ENCODE measurements at regions not wholly inside any gene's neighbourhood (a gene's known extent, or its start where the extent isn't known, plus 50 kb on each side); places are given as distances from the start of the nearest gene placed in this dataset.
"Not testable (repeated sequence)": the region's sequence is repeated elsewhere in the genome, so short reads cannot be mapped to it uniquely, and the experiment has no call there.

GRCh38 chr1:71345491-71345890 lies 264.7 kb upstream of the ZRANB2 start:
- no peak for DNase-seq

GRCh38 chr1:71343686-71344416 lies 263.0 kb upstream of the ZRANB2 start:
- no peak for DNase-seq

GRCh38 chr1:71339238-71339637 lies 258.4 kb upstream of the ZRANB2 start:
- DNase-seq: no peak

- no peak for DNase-seq
Measured at GRCh38 chr1:71330991-71331390, 250.2 kb upstream of the ZRANB2 start.

GRCh38 chr1:71324671-71325267 lies 243.9 kb upstream of the ZRANB2 start:
- no peak for DNase-seq

GRCh38 chr1:71312545-71312944 lies 231.7 kb upstream of the ZRANB2 start:
- DNase-seq: no peak

GRCh38 chr1:71311376-71311775 lies 230.5 kb upstream of the ZRANB2 start:
- no peak for DNase-seq

GRCh38 chr1:71307451-71307850 lies 226.6 kb upstream of the ZRANB2 start:
- DNase-seq: no peak

GRCh38 chr1:71304125-71304524 lies 223.3 kb upstream of the ZRANB2 start:
- no peak for DNase-seq

GRCh38 chr1:71303617-71304041 lies 222.8 kb upstream of the ZRANB2 start:
- peak; percentile 46 for DNase-seq

- DNase-seq: no peak
Measured at GRCh38 chr1:71298633-71299032, 217.8 kb upstream of the ZRANB2 start.

- DNase-seq: no peak
Measured at GRCh38 chr1:71296551-71297134, 215.8 kb upstream of the ZRANB2 start.

- DNase-seq: no peak
Measured at GRCh38 chr1:71295350-71295749, 214.5 kb upstream of the ZRANB2 start.

- no peak for DNase-seq
Measured at GRCh38 chr1:71294178-71294577, 213.3 kb upstream of the ZRANB2 start.

GRCh38 chr1:71292203-71292602 lies 211.4 kb upstream of the ZRANB2 start:
- DNase-seq: no peak

- not testable (repeated sequence) for DNase-seq
Measured at GRCh38 chr1:71290506-71291237, 209.8 kb upstream of the ZRANB2 start.

- no peak for DNase-seq
Measured at GRCh38 chr1:71285529-71285928, 204.7 kb upstream of the ZRANB2 start.

GRCh38 chr1:71276466-71276865 lies 195.6 kb upstream of the ZRANB2 start:
- DNase-seq: no peak

- DNase-seq: no peak
Measured at GRCh38 chr1:71273334-71273733, 192.5 kb upstream of the ZRANB2 start.

GRCh38 chr1:71270394-71270915 lies 189.6 kb upstream of the ZRANB2 start:
- DNase-seq: no peak

- no peak for DNase-seq
Measured at GRCh38 chr1:71269818-71270217, 189.0 kb upstream of the ZRANB2 start.

GRCh38 chr1:71269179-71269578 lies 188.3 kb upstream of the ZRANB2 start:
- no peak for DNase-seq

- DNase-seq: no peak
Measured at GRCh38 chr1:71267220-71267619, 186.4 kb upstream of the ZRANB2 start.
